ENCODE measurements at regions not wholly inside any gene's neighbourhood (a gene's known extent, or its start where the extent isn't known, plus 50 kb on each side); places are given as distances from the start of the nearest gene placed in this dataset.

GRCh38 chr11:26782220-26782965 lies 60.5 kb upstream of the SLC5A12 start:
- H3K27ac ChIP-seq = no peak overlapping the region
- no peak overlapping the region for H3K4me3 ChIP-seq
- H3K4me1 ChIP-seq = no peaks in the 10 kb centered on the region
- no peak for TF ChIP-seq CTCF (IDR thresholded peaks at IDR 0.05)
- DNase-seq = no peak
- ATAC-seq = no peak
- intact Hi-C loops (cut with DNase I) = no loop called here
- H3K9me3 ChIP-seq = peaks cover 0 to 19% of the 10 kb centered on the region in 2 donors
- no peaks in the 10 kb centered on the region for H3K27me3 ChIP-seq
- H3K36me3 ChIP-seq = no peaks in the 10 kb centered on the region

DNA sequence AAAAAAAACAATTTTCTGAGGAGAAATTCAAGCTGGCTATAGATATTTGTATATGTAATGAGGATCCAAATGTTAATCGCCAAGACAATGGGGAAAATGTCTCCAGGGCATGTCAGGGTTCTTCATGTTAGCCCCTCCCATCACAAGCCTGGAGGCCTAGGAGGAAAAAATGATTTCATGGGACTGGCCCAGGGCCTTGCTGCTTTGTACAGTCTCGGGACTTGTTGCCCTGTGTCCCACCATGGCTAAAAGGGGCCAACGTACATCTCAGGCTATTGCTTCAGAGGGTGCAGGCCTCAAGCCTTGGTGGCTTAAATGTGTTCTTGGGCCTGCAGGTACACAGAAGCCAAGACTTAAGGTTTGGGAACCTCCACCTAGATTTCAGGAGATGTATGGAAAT lies 62.1 kb upstream of the SLC5A12 start:
- Histone ChIP-seq H3K4me1 (no peaks in the 10 kb centered on the region), H3K27ac (no peak overlapping the region), H3K27me3 (no peaks in the 10 kb centered on the region), H3K4me3 (no peak overlapping the region), H3K9me3 (peaks cover 0 to 19% of the 10 kb centered on the region in 2 donors), H3K36me3 (no peaks in the 10 kb centered on the region)
- TF ChIP-seq CTCF (IDR thresholded peaks at IDR 0.05) = no peak
- no peak for ATAC-seq
- intact Hi-C loops (cut with DNase I) = no loop called here
- DNase-seq = no peak

DNA sequence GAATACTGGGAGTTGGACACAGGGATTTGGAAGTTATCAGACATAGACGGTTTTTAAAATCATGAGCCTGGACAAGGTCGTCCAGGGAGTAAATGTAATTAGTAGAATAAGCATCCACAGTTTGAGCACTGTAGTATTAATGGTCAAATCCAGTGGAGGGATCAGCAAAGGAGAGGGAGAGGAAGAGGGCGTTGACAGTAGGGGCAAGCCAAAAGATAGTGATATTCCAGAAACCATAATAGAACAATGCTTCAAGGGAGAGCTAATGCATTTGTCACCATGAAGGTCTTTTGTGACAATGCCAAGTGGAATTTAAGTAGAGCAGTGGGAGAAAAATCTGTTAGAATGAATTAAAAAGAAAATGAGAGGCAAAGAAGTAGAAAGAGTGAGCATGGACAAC lies 68.9 kb upstream of the SLC5A12 start:
- Histone ChIP-seq H3K9me3 (peaks cover 0 to 1% of the 10 kb centered on the region in 2 donors), H3K36me3 (no peaks in the 10 kb centered on the region), H3K27me3 (no peaks in the 10 kb centered on the region), H3K4me3 (no peak overlapping the region), H3K4me1 (no peaks in the 10 kb centered on the region), H3K27ac (no peak overlapping the region)
- no peak for DNase-seq
- intact Hi-C loops (cut with DNase I) = no loop called here
- no peak for TF ChIP-seq CTCF (IDR thresholded peaks at IDR 0.05)
- no peak for ATAC-seq

DNA sequence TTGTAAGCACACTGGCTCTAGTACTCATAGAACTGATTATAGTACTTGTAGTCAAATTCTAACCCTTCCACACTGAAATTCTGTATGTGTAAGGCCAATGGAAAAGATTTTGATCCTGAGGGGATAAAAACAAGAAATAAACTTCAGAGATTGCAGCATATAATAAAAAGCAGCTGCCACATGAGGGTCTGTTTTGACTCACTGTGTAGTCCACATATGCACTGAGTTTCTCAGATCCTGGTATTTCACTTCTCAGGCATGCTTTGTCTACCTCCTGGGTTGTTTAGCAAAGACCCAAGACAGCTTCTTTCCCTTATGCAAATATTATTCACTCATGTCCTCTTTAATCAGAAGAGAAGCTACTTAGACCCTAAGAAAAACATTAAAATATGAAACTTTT lies 71.1 kb upstream of the SLC5A12 start:
- Histone ChIP-seq H3K4me3 (no peak overlapping the region), H3K9me3 (no peaks in the 10 kb centered on the region), H3K27ac (no peak overlapping the region), H3K4me1 (no peaks in the 10 kb centered on the region), H3K36me3 (no peaks in the 10 kb centered on the region), H3K27me3 (no peaks in the 10 kb centered on the region)
- no peak for ATAC-seq
- intact Hi-C loops (cut with DNase I) = no loop called here
- DNase-seq = no peak
- TF ChIP-seq CTCF (IDR thresholded peaks at IDR 0.05) = no peak

DNA sequence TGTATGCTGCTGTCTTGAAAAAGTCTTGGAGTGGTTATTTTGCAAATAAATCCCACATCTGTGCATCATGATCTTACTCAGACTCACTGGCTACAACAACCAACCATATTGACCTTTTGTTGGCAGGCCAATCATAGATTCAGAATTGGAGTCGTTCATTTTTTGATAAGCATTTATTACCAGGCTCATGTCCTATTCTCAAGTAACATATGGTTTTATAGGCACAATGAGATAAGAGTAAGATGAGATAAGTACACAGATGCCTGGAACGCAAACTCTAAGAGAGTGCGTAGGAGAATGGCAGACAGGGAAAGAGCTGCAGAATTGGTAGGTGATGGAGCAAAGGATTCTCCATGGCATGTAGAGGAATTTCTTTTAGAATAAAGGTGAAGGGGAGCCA lies 71.6 kb upstream of the SLC5A12 start:
- intact Hi-C loops (cut with DNase I) = no loop called here
- no peak for ATAC-seq
- Histone ChIP-seq H3K27me3 (no peaks in the 10 kb centered on the region), H3K36me3 (no peaks in the 10 kb centered on the region), H3K27ac (no peak overlapping the region), H3K4me1 (no peaks in the 10 kb centered on the region), H3K4me3 (no peak overlapping the region), H3K9me3 (no peaks in the 10 kb centered on the region)
- TF ChIP-seq CTCF (IDR thresholded peaks at IDR 0.05) = no peak
- DNase-seq = no peak

All from left lung (tissue), 4 donors.